GM12892 (cell line): ENCODE measurements at regions not wholly inside any gene's neighbourhood (a gene's known extent, or its start where the extent isn't known, plus 50 kb on each side); places are given as distances from the start of the nearest gene placed in this dataset.

Experiments
- POLR2A ChIP-seq: IDR thresholded peaks from 2 replicates; pipeline ENCODE4 v1.6.1; 2011; ENCODE audit warnings: low read depth, low read length, control low read depth
- POLR2AphosphoS5 ChIP-seq: IDR thresholded peaks from 2 replicates; pipeline ENCODE4 v1.6.1; 2011; ENCODE audit warnings: low read depth, low read length, control low read depth

GRCh38 chr6:87972279-87972678, 75.4 kb upstream of the SPACA1 start:
- TF ChIP-seq POLR2A: no peak
- TF ChIP-seq POLR2AphosphoS5: no peak
